Stimulated activated CD4-positive, alpha-beta T cell treated with anti-CD3 and anti-CD28 coated beads, Interleukin-12 subunit alpha, Interleukin-12 subunit beta, amount 100 ng/mL, for 4 hours (primary cell): ENCODE measurements at regions not wholly inside any gene's neighbourhood (a gene's known extent, or its start where the extent isn't known, plus 50 kb on each side); places are given as distances from the start of the nearest gene placed in this dataset.
"Not testable (repeated sequence)": the region's sequence is repeated elsewhere in the genome, so short reads cannot be mapped to it uniquely, and the experiment has no call there.

Source experiments
- DNase-seq: peaks from one replicate; pipeline ENCODE4 v3.0.0-alpha.2; 2020

GRCh38 chr5:174528821-174529544 is 195.4 kb upstream of the MSX2 start:
- no peak for DNase-seq

DNA sequence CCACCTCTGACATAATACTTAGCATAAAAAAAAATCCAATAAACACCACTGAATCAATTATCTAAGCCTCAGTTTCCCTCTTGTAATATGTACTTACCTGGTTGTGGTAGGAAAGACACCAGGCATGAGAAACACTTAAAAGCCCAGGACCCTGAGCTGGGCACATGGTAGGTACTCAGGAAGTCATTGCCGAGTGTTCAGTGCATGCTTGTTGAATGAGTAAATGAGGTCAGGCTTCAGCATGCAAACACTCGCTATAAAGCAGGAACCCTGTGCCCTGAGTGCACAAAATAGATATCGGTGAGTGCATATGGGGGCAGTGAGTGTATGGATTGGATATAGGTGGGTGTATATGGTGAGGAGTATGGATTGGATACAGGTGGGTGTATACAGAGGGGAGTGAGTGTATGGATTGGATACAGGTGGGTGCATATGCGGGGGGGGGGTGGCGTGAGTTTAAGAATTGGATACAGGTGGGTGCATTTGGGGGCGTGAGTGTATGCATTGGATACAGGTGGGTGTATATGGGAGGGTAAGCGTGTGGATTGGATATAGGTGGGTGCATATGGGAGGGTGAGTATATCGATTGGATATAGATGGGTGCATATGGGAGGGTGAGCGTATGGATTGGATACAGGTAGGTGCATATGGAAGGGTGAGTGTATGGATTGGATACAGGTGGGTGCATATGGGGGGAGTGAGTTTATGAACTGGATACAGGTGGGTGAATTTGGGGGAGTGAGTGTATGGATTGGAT is 194.3 kb upstream of the MSX2 start:
- DNase-seq = no peak

DNA sequence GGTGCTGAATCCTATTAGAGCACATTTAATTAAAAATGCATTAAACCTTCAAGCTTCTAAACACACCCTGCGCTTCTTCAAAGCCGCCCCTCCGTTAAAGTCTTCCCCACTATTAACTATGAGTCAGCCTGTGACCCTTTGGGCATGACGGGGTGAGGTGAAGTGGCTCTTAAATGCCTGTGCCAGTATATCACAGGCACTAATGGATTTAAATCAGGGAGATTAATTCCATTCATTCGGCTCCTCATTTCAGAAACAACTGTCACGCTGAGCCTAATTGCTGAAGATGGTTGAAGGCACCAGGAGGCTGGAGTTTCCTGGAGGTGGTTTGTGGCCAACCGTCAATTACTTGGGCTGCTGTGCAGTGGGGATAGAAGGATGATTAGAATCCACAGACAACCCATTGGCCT is 192.6 kb upstream of the MSX2 start:
- DNase-seq = no peak

- DNase-seq = no peak
These were observed 191.6 kb upstream of the MSX2 start for GRCh38 chr5:174532455-174533453.

DNA sequence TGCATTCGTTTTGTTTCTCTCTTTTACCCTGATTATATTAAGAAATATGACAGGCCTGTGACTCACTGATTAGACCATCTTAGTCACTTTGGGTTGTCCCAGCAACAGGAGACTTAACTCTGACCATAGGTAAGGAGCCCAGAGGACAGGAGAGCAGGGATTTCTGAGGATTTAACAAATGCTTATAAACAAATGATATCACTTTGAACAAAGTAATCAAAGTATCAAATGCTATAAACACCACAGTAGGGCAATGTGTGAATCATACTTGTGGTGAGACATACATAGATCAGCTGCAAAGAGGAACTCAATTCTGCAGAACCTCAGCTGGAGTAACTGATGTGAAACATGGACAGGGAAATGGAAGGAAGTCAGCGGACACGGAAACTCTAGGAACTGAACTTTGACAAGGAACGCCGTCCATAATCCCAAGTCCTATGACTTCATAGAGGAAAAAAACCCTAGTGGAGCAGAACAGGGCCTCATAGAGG is 190.6 kb upstream of the MSX2 start:
- DNase-seq = no peak

DNA sequence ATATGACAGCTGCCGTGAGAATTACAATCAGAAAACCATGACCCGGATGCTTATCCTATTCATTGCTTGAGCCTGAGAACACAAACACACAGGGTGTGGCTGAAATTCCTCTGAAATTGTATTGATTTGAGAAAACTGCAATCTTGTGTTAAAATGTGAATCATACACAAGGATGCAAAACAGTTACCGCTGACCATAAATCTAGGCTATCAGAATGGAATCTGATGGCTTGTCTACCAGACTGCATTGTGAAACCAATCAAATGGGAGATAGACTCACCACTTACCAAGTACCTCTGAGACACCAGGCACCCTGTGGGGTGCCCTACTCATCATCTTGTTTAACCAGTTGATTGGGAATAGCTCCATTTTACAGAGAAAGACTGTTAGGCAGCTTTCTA is 188.7 kb upstream of the MSX2 start:
- DNase-seq = no peak

GRCh38 chr5:174539823-174540222 is 184.6 kb upstream of the MSX2 start:
- DNase-seq = not testable (repeated sequence)

- DNase-seq = no peak
These were observed 182.3 kb upstream of the MSX2 start for GRCh38 chr5:174542037-174542436.

DNA sequence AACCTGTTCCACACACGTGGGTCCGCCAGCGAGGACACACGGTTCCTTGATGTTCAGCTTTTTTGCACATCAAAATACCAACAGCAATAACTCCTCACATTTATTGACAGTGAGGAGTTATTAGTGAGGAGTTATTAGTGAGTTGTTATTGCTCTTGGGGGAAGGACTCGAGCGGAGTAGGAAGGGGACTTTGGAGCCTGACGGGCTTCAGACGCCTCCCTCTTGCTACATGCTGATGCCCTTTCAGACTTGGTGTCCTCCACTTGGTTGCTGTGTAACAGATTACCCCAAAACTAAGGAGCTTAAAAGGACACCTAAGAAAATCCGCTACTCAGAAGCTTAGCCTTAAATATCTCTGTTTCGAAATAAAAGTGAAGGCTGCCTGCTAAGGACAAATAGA is 181.9 kb upstream of the MSX2 start:
- no peak for DNase-seq

DNA sequence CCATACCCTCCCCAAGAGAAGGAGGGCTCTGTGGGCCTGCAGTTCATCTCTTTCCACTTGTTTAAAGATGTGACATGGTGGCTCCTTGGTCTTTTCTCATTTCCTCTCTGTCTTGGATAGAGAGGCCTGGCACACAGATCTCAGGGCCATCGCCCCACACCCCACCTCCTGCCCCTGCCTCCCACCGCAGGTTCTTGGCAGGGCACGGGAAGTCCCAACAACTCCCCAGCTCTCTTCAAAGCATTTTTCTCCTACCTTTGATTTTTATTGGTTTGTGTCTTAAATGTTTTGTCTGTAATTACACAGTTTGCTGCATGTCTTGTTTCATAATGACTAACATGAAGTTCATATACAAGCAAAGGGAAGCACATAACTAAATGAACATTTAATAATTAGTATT is 178.5 kb upstream of the MSX2 start:
- DNase-seq = no peak

DNA sequence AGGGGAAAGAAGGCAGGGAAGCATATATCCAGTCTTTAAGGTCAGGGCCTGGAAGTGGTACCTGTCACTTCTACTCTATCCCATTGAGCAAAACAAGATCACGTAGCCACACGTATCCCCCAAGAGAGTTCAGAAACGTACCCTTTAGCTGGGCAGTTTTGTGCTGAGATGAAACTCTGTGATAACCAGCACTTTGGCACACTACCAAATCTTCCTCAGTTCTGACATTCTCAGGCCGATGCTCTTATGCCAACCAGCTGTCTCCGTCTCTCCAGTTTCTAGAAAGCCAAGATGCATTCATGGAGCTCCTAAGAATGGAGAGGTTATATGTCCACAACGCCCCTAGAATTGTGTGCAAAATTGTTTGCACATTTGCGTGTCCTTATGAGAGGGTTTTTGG is 176.6 kb upstream of the MSX2 start:
- no peak for DNase-seq

GRCh38 chr5:174549254-174549653 is 175.1 kb upstream of the MSX2 start:
- DNase-seq = no peak

GRCh38 chr5:174550026-174550425 is 174.4 kb upstream of the MSX2 start:
- DNase-seq = no peak

GRCh38 chr5:174552428-174552827 is 172.0 kb upstream of the MSX2 start:
- DNase-seq = no peak

GRCh38 chr5:174553556-174553955 is 170.8 kb upstream of the MSX2 start:
- DNase-seq = no peak

GRCh38 chr5:174555726-174556125 is 168.7 kb upstream of the MSX2 start:
- no peak for DNase-seq

- no peak for DNase-seq
These were observed 167.6 kb upstream of the MSX2 start for GRCh38 chr5:174556756-174557155.

DNA sequence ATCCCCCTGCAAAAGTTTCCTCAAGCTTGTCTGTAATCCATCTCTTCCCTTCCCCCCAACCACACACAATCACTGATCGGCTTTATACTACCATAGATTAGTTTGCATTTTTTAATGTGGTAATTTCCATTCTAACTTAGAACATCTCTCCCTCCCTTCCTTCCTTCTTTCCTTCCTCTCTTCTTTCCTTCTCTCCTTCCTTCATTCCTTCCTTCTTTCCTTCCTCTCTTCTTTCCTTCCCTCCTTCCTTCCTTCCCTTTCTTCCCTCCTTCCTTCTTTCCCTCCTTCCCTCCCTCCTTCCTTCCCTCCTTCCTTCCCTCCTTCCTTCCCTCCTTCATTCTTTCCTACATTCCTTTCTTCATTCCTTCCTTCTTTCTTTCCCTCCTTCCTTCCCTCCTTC is 166.2 kb upstream of the MSX2 start:
- DNase-seq = no peak

GRCh38 chr5:174559141-174559540 is 165.2 kb upstream of the MSX2 start:
- DNase-seq = no peak

GRCh38 chr5:174559566-174560090 is 164.8 kb upstream of the MSX2 start:
- DNase-seq = no peak

DNA sequence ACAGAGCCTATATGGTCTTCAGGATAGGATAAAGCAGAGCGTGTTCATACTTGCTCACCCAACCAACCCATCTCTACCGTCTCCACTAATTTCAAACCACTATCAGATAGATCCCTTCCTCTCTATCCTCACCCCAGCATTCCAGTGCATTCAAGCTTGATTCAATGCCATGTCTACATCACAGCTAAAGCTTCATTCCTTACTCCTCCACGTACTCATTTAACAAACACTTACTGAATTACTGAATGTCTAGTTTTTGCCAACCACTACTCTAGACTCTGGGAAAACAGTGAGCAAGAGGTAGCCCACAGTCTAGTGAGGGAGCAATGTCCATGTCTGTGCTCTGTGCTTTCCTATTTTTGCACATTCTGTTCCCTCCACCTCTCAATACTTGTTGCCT is 163.5 kb upstream of the MSX2 start:
- DNase-seq = no peak

- DNase-seq = not testable (repeated sequence)
These were observed 161.3 kb upstream of the MSX2 start for GRCh38 chr5:174563040-174563439.

DNA sequence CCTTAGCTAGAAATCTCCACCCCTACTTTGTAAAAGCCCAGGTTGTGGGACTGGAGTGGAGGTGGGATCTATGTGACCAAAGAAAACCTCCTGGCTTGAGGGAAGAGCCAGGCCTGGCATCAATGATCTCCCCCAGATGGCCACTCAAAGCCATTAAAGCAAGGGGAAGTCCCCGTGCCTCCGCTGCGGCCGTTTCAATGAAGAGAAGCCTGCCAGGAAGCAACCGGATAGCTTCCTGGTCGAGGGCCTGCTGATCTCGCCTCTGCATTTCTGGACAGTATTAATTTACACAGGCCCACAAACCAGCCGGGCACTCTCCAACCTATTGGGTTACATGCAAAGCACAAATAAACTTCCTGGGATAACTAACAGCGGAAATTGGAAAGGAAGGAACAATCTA is 160.5 kb upstream of the MSX2 start:
- no peak for DNase-seq
